Cardiac septum (tissue), 1 donor: ENCODE measurements at regions not wholly inside any gene's neighbourhood (a gene's known extent, or its start where the extent isn't known, plus 50 kb on each side); places are given as distances from the start of the nearest gene placed in this dataset.

Experiments
- DNase-seq: peaks from one replicate; pipeline ENCODE4 v3.0.0-alpha.2; 2020; ENCODE audit warnings: low spot score
- intact Hi-C: fragments of 100-400 bp; cut with DNase I; formaldehyde crosslinking; loops from one replicate; pipeline ENCODE4 v1.14.0; 2022
- donor health status: DM: no; HTN: no; CAD: no.

GRCh38 chr5:4142842-4143241, 547.2 kb downstream of the IRX1 start:
- intact Hi-C loops, result no loop called here
- DNase-seq, result no peak

- DNase-seq, result no peak
- intact Hi-C loops, result no loop called here
These were observed 548.9 kb downstream of the IRX1 start for GRCh38 chr5:4144411-4145007.

- intact Hi-C loops, result no loop called here
These were observed 549.9 kb downstream of the IRX1 start for GRCh38 chr5:4145511-4145910.

GRCh38 chr5:4148009-4148408, 552.4 kb downstream of the IRX1 start:
- DNase-seq, result no peak
- intact Hi-C loops, result no loop called here

More at GRCh38 chr5:4145511-4145910, 549.9 kb downstream of the IRX1 start:
- DNase-seq, result no peak

- no peak for DNase-seq
- intact Hi-C loops, result no loop called here
These were observed 554.4 kb downstream of the IRX1 start for GRCh38 chr5:4150067-4150466.

- intact Hi-C loops, result no loop called here
- DNase-seq, result no peak
These were observed 560.5 kb downstream of the IRX1 start for GRCh38 chr5:4156153-4156552.

- no peak for DNase-seq
- intact Hi-C loops, result no loop called here
These were observed 561.3 kb downstream of the IRX1 start for GRCh38 chr5:4156889-4157288.

- intact Hi-C loops, result no loop called here
- no peak for DNase-seq
These were observed 563.3 kb downstream of the IRX1 start for GRCh38 chr5:4158750-4159447.

- intact Hi-C loops, result no loop called here
- no peak for DNase-seq
These were observed 564.0 kb downstream of the IRX1 start for GRCh38 chr5:4159681-4160080.

GRCh38 chr5:4164167-4164566, 568.5 kb downstream of the IRX1 start:
- intact Hi-C loops, result no loop called here
- no peak for DNase-seq

GRCh38 chr5:4180703-4181102, 585.1 kb downstream of the IRX1 start:
- no peak for DNase-seq
- intact Hi-C loops, result no loop called here

- DNase-seq, result no peak
- intact Hi-C loops, result no loop called here
These were observed 586.5 kb downstream of the IRX1 start for GRCh38 chr5:4182144-4182543.

GRCh38 chr5:4185127-4185526, 589.5 kb downstream of the IRX1 start:
- intact Hi-C loops, result no loop called here
- DNase-seq, result no peak

GRCh38 chr5:4188704-4189103, 593.1 kb downstream of the IRX1 start:
- no peak for DNase-seq
- intact Hi-C loops, result no loop called here

- intact Hi-C loops, result no loop called here
- no peak for DNase-seq
These were observed 593.7 kb downstream of the IRX1 start for GRCh38 chr5:4189317-4189716.

GRCh38 chr5:4191041-4191440, 595.4 kb downstream of the IRX1 start:
- intact Hi-C loops, result no loop called here
- no peak for DNase-seq

- DNase-seq, result no peak
- intact Hi-C loops, result no loop called here
These were observed 596.1 kb downstream of the IRX1 start for GRCh38 chr5:4191703-4192102.

GRCh38 chr5:4192111-4192510, 596.5 kb downstream of the IRX1 start:
- intact Hi-C loops, result no loop called here

GRCh38 chr5:4196744-4197143, 601.1 kb downstream of the IRX1 start:
- intact Hi-C loops, result no loop called here
- DNase-seq, result no peak

More at GRCh38 chr5:4192111-4192510, 596.5 kb downstream of the IRX1 start:
- DNase-seq, result no peak

- intact Hi-C loops, result no loop called here
- no peak for DNase-seq
These were observed 601.5 kb downstream of the IRX1 start for GRCh38 chr5:4197151-4197550.

GRCh38 chr5:4198461-4198860, 602.8 kb downstream of the IRX1 start:
- intact Hi-C loops, result no loop called here
- DNase-seq, result no peak
